Coronary artery (tissue), 2 donors: ENCODE measurements at regions not wholly inside any gene's neighbourhood (a gene's known extent, or its start where the extent isn't known, plus 50 kb on each side); places are given as distances from the start of the nearest gene placed in this dataset.
"Not testable (repeated sequence)": the region's sequence is repeated elsewhere in the genome, so short reads cannot be mapped to it uniquely, and the experiment has no call there.

Source experiments
- DNase-seq: peaks from one replicate; pipeline ENCODE4 v3.0.0-alpha.2; 2017; ENCODE audit warnings: low spot score
- H3K27ac ChIP-seq, 2 donors: fragments of 200-600 bp; sonication (generic); one replicate each; pipeline ENCODE4 v1.5.1; 2016 to 2019
- H3K4me3 ChIP-seq: fragments of 200-600 bp; sonication (generic); 2 replicates; pipeline ENCODE4 v1.5.1; 2016; ENCODE audit warnings: mild to moderate bottlenecking, moderate library complexity
- CTCF ChIP-seq: fragments of 200-600 bp; sonication (generic); IDR thresholded peaks from one replicate; pipeline ENCODE4 v1.5.1; 2019; ENCODE audit warnings: antibody characterized with exemption

- no peak for DNase-seq
- Histone ChIP-seq H3K27ac (no peak overlapping the region), H3K4me3 (no peak overlapping the region)
- no peak for TF ChIP-seq CTCF
Observed at GRCh38 chr21:17257784-17258183, 255.1 kb upstream of the CXADR start.

- no peak for DNase-seq
- Histone ChIP-seq H3K4me3 (no peak overlapping the region), H3K27ac (no peak overlapping the region)
- no peak for TF ChIP-seq CTCF
Observed at GRCh38 chr21:17264182-17264581, 248.7 kb upstream of the CXADR start.

- no peak for DNase-seq
- no peak for TF ChIP-seq CTCF
- Histone ChIP-seq H3K4me3 (no peak overlapping the region), H3K27ac (no peak overlapping the region)
Observed at GRCh38 chr21:17269760-17270159, 243.1 kb upstream of the CXADR start.

- TF ChIP-seq CTCF: no peak
- Histone ChIP-seq H3K27ac (no peak overlapping the region), H3K4me3 (no peak overlapping the region)
- DNase-seq: no peak
Observed at GRCh38 chr21:17270229-17270628, 242.6 kb upstream of the CXADR start.

GRCh38 chr21:17279663-17280062 is 233.2 kb upstream of the CXADR start:
- no peak overlapping the region for H3K27ac ChIP-seq
- TF ChIP-seq CTCF: no peak
- no peak for DNase-seq
- H3K4me3 ChIP-seq: no peak overlapping the region

- not testable (repeated sequence) for H3K27ac ChIP-seq, H3K4me3 ChIP-seq, DNase-seq
Observed at GRCh38 chr21:17293016-17293562, 219.8 kb upstream of the CXADR start.

GRCh38 chr21:17295997-17296396 is 216.8 kb upstream of the CXADR start:
- DNase-seq: no peak
- Histone ChIP-seq H3K27ac (no peak overlapping the region), H3K4me3 (no peak overlapping the region)
- no peak for TF ChIP-seq CTCF

- not testable (repeated sequence) for H3K27ac ChIP-seq, DNase-seq, H3K4me3 ChIP-seq
Observed at GRCh38 chr21:17299576-17299975, 213.3 kb upstream of the CXADR start.

- not testable (repeated sequence) for H3K4me3 ChIP-seq, DNase-seq, H3K27ac ChIP-seq
Observed at GRCh38 chr21:17327715-17328114, 185.1 kb upstream of the CXADR start.
